ENCODE measurements at regions not wholly inside any gene's neighbourhood (a gene's known extent, or its start where the extent isn't known, plus 50 kb on each side); places are given as distances from the start of the nearest gene placed in this dataset.

DNA sequence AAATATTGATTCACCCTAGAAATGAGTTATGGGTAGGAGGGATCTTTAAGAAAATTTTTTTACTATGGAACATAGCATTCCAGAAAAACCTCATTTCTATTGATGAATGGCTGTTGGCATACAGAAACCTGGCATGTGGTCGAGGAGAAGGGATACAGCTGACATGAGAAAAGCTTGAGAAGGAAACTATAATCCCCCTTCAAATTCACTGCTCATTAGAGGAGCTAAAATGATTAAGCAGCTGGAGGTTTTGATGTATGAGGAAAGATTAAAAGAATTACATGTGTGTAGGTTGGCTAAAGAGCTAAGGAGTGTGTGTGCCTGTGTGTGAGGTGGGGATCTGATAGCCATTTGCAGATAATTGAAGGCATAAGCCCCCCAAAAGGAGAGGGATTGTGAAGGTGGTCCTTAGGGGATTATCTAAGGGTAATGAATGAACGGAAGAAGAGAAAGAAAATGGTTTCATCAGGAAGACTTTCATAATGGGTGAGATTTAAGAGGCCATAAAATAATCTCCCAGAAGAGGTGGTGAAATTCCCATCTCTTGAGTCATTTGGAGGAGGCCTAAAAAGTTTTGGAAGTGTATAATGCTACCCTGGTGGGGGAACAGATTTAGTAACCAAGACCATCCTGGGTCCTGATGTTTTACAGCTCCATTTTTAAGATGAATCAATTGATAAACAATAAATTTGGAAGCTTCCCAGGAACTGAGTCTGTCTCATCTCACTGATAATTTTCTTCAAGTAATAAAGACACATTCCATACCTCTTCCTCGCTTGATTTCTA, 272.0 kb upstream of the HAND2 start:
- Histone ChIP-seq H3K36me3 (ENCODE audit: control insufficient read depth, insufficient read depth, low read length) (no peaks in the 10 kb centered on the region), H2AFZ (ENCODE audit: low read depth, low read length) (no peak overlapping the region), H3K9ac (ENCODE audit: insufficient read depth in 1 of 2, low read depth in 2 of 2, low read length in 2 of 2) (no peak overlapping the region), H3K9me1 (ENCODE audit: control insufficient read depth, insufficient read depth, low read length) (no peaks in the 10 kb centered on the region), H3K27me3 (ENCODE audit: control insufficient read depth in 2 of 2, insufficient read depth in 2 of 2, low read length in 2 of 2) (no peaks in the 10 kb centered on the region), H3K9me3 (replicated peaks; ENCODE audit: control insufficient read depth, insufficient read depth, low read depth, low read length) (no peaks in the 10 kb centered on the region), H4K20me1 (replicated peaks; ENCODE audit: control insufficient read depth, insufficient read depth, low read length) (no peaks in the 10 kb centered on the region), H3K4me1 (replicated peaks in 1 of 2; ENCODE audit: control insufficient read depth in 2 of 2, insufficient read depth in 2 of 2, low read length in 2 of 2) (no peaks in the 10 kb centered on the region), H3K79me2 (ENCODE audit: control insufficient read depth, insufficient read depth, low read length) (no peaks in the 10 kb centered on the region), H3K4me2 (ENCODE audit: insufficient read depth, low read length) (no peak overlapping the region), H3K4me3 (no peak overlapping the region), H3K27ac (ENCODE audit: extremely low read depth, low read depth, low read length) (no peak overlapping the region)
- in situ Hi-C loops (cut with MboI) (no loop called here), intact Hi-C loops (cut with micrococcal nuclease) (no loop called here)
- CTCF ChIA-PET (ENCODE audit: low intra/inter-chr PET ratio) = no interaction called here
- ATAC-seq = no peak
- DNase-seq (ENCODE audit: extremely low read depth in 1 of 4, low spot score in 3 of 4) = no peak
- POLR2A ChIA-PET = no interaction called here
- TF ChIP-seq ZNF79 (CRISPR knock-in tag; IDR thresholded peaks at IDR 0.05; ENCODE audit: low read depth) (no peak), TFAM (CRISPR knock-in tag; conservative IDR thresholded peaks at IDR 0.05) (no peak), EWSR1 (IDR thresholded peaks at IDR 0.05; ENCODE audit: borderline replicate concordance, low read depth, partially characterized antibody) (no peak), PHF21A (IDR thresholded peaks at IDR 0.05; ENCODE audit: borderline replicate concordance, low read depth) (no peak), FOXK2 (conservative IDR thresholded peaks at IDR 0.05 in 1 of 2, IDR thresholded peaks at IDR 0.05 in 1 of 2; ENCODE audit: low read depth in 2 of 2) (no peak)
- no TSS peak for BruUV-seq (replicated peaks)
- no peak for FAIRE-seq
- WGBS (ENCODE audit: insufficient coverage, low coverage, missing lambda C conversion rate) = 0% methylated on average over 3 of the region's 3 CpGs

DNA sequence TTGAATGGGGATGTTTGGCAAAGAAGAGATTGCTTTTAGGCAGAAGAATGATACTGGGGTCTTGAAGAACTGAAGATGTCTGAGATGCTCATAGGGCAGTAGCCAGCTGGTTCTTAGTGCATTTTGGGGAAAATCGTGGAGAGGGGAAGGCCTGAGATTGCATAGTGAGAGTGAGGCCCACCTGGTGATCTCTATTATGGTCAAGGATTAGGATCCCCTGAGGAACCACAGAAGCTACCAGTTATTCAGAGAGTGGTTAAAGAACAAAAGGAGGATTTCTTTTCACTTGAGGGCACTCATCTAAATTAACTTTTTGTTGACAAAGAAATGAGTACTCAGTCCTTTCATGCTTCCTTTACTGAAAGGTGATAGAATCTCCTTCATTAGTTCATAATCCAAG, 271.3 kb upstream of the HAND2 start:
- H3K27me3 ChIP-seq (ENCODE audit: control insufficient read depth in 2 of 2, insufficient read depth in 2 of 2, low read length in 2 of 2) = no peaks in the 10 kb centered on the region
- no peaks in the 10 kb centered on the region for H3K9me1 ChIP-seq (ENCODE audit: control insufficient read depth, insufficient read depth, low read length)
- WGBS (ENCODE audit: insufficient coverage, low coverage, missing lambda C conversion rate) = 0% methylated on average over 1 of the region's 1 CpG
- no peak overlapping the region for H2AFZ ChIP-seq (ENCODE audit: low read depth, low read length)
- H4K20me1 ChIP-seq (replicated peaks; ENCODE audit: control insufficient read depth, insufficient read depth, low read length) = no peaks in the 10 kb centered on the region
- H3K9ac ChIP-seq (ENCODE audit: insufficient read depth in 1 of 2, low read depth in 2 of 2, low read length in 2 of 2) = no peak overlapping the region
- ATAC-seq = no peak
- no peaks in the 10 kb centered on the region for H3K79me2 ChIP-seq (ENCODE audit: control insufficient read depth, insufficient read depth, low read length)
- no peaks in the 10 kb centered on the region for H3K4me1 ChIP-seq (replicated peaks in 1 of 2; ENCODE audit: control insufficient read depth in 2 of 2, insufficient read depth in 2 of 2, low read length in 2 of 2)
- FAIRE-seq = no peak
- in situ Hi-C loops (cut with MboI) = no loop called here
- H3K27ac ChIP-seq (ENCODE audit: extremely low read depth, low read depth, low read length) = no peak overlapping the region
- H3K4me3 ChIP-seq = no peak overlapping the region
- ChIA-PET CTCF (ENCODE audit: low intra/inter-chr PET ratio) (no interaction called here), POLR2A (no interaction called here)
- no peaks in the 10 kb centered on the region for H3K9me3 ChIP-seq (replicated peaks; ENCODE audit: control insufficient read depth, insufficient read depth, low read depth, low read length)
- no peak overlapping the region for H3K4me2 ChIP-seq (ENCODE audit: insufficient read depth, low read length)
- BruUV-seq (replicated peaks) = no TSS peak
- no peak for DNase-seq (ENCODE audit: extremely low read depth in 1 of 4, low spot score in 3 of 4)
- H3K36me3 ChIP-seq (ENCODE audit: control insufficient read depth, insufficient read depth, low read length) = no peaks in the 10 kb centered on the region
- intact Hi-C loops (cut with micrococcal nuclease) = no loop called here
- TF ChIP-seq ZSCAN32 (CRISPR knock-in tag; IDR thresholded peaks at IDR 0.05) = no peak
- TF ChIP-seq, protein P1, sequence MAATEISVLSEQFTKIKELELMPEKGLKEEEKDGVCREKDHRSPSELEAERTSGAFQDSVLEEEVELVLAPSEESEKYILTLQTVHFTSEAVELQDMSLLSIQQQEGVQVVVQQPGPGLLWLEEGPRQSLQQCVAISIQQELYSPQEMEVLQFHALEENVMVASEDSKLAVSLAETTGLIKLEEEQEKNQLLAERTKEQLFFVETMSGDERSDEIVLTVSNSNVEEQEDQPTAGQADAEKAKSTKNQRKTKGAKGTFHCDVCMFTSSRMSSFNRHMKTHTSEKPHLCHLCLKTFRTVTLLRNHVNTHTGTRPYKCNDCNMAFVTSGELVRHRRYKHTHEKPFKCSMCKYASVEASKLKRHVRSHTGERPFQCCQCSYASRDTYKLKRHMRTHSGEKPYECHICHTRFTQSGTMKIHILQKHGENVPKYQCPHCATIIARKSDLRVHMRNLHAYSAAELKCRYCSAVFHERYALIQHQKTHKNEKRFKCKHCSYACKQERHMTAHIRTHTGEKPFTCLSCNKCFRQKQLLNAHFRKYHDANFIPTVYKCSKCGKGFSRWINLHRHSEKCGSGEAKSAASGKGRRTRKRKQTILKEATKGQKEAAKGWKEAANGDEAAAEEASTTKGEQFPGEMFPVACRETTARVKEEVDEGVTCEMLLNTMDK (IDR thresholded peaks at IDR 0.05; ENCODE audit: borderline replicate concordance, insufficient read depth, low read depth, low read length, poor library complexity, severe bottlenecking) = no peak
- TF ChIP-seq RBM22 (IDR thresholded peaks at IDR 0.05; ENCODE audit: low read depth, low read length, poor library complexity, severe bottlenecking) = no peak
- TF ChIP-seq ARID2 (IDR thresholded peaks at IDR 0.05) = no peak
- TF ChIP-seq TAF1 (IDR thresholded peaks at IDR 0.05; ENCODE audit: control insufficient read depth, extremely low read depth, insufficient read depth, low read length, severe bottlenecking) = no peak
- TF ChIP-seq PTBP1 (IDR thresholded peaks at IDR 0.05; ENCODE audit: low read depth, low read length) = no peak
- TF ChIP-seq FOXJ3 (CRISPR knock-in tag; IDR thresholded peaks at IDR 0.05) = no peak

Measured in K562 (cell line).